H9 (cell line): ENCODE measurements at regions not wholly inside any gene's neighbourhood (a gene's known extent, or its start where the extent isn't known, plus 50 kb on each side); places are given as distances from the start of the nearest gene placed in this dataset.

Source experiments
- DNase-seq: peaks from one replicate; pipeline ENCODE4 v3.0.0-alpha.2; 2017
- H2AFZ ChIP-seq: one replicate; pipeline ENCODE4 v1.6.1; 2013; ENCODE audit warnings: mild to moderate bottlenecking, low read length, control low read depth, moderate library complexity
- H2AK5ac ChIP-seq: 2 replicates; pipeline ENCODE4 v1.6.1; 2013; ENCODE audit warnings: low read length, control low read depth, mixed read lengths; ENCODE audit not compliant: insufficient read length
- H2BK120ac ChIP-seq: one replicate; pipeline ENCODE4 v1.6.1; 2013; ENCODE audit warnings: low read depth, mild to moderate bottlenecking, low read length, control low read depth, inconsistent platforms; ENCODE audit not compliant: poor library complexity, severe bottlenecking
- H2BK12ac ChIP-seq: 2 replicates; pipeline ENCODE4 v1.6.1; 2013; ENCODE audit warnings: low read length, control low read depth, mixed read lengths, low read depth; ENCODE audit not compliant: insufficient read length
- H2BK15ac ChIP-seq: 2 replicates; pipeline ENCODE4 v1.6.1; 2013; ENCODE audit warnings: low read depth, low read length, control low read depth
- H2BK20ac ChIP-seq: one replicate; pipeline ENCODE4 v1.6.1; 2013; ENCODE audit warnings: low read depth, mild to moderate bottlenecking, low read length, control low read depth, inconsistent platforms; ENCODE audit not compliant: poor library complexity, severe bottlenecking
- H2BK5ac ChIP-seq: 2 replicates; pipeline ENCODE4 v1.6.1; 2013; ENCODE audit warnings: low read length, control low read depth, mixed read lengths; ENCODE audit not compliant: insufficient read length
- H3K14ac ChIP-seq: 2 replicates; pipeline ENCODE4 v1.6.1; 2013; ENCODE audit warnings: low read length, control low read depth; ENCODE audit not compliant: insufficient read depth
- H3K18ac ChIP-seq: 2 replicates; pipeline ENCODE4 v1.6.1; 2013; ENCODE audit warnings: low read depth, mild to moderate bottlenecking, mixed read lengths, low read length, control low read depth; ENCODE audit not compliant: insufficient read length
- H3K23ac ChIP-seq: 2 replicates; pipeline ENCODE4 v1.6.1; 2013; ENCODE audit warnings: low read length, control low read depth, mixed read lengths, low read depth; ENCODE audit not compliant: insufficient read length
- H3K23me2 ChIP-seq: 2 replicates; pipeline ENCODE4 v1.6.1; 2013; ENCODE audit warnings: low read depth, mild to moderate bottlenecking, mixed read lengths, low read length, control low read depth; ENCODE audit not compliant: insufficient read length, poor library complexity, severe bottlenecking
- H3K27ac ChIP-seq: 2 replicates; pipeline ENCODE4 v1.5.1; 2013; ENCODE audit warnings: low read length, control low read depth, mixed read lengths, low read depth; ENCODE audit not compliant: insufficient read length
- H3K27me3 ChIP-seq: 2 replicates; pipeline ENCODE4 v1.6.1; 2013; ENCODE audit warnings: low read length, control low read depth, inconsistent platforms; ENCODE audit not compliant: insufficient read depth
- H3K4ac ChIP-seq: 2 replicates; pipeline ENCODE4 v1.6.1; 2013; ENCODE audit warnings: low read depth, mild to moderate bottlenecking, control low read depth, inconsistent platforms, low read length, moderate library complexity
- H3K4me1 ChIP-seq: 2 replicates; pipeline ENCODE4 v1.6.1; 2013; ENCODE audit warnings: low read length, control low read depth, inconsistent platforms; ENCODE audit not compliant: insufficient read depth
- H3K4me2 ChIP-seq: 2 replicates; pipeline ENCODE4 v1.6.1; 2013; ENCODE audit warnings: low read length, control low read depth, mixed read lengths; ENCODE audit not compliant: insufficient read length, insufficient read depth
- H3K56ac ChIP-seq: 2 replicates; pipeline ENCODE4 v1.6.1; 2013; ENCODE audit warnings: low read depth, mild to moderate bottlenecking, mixed read lengths, low read length, control low read depth; ENCODE audit not compliant: insufficient read length
- H3K79me1 ChIP-seq: 2 replicates; pipeline ENCODE4 v1.6.1; 2013; ENCODE audit warnings: low read depth, mild to moderate bottlenecking, moderate library complexity, low read length, control low read depth, inconsistent platforms; ENCODE audit not compliant: insufficient read depth, poor library complexity, severe bottlenecking
- H3K79me2 ChIP-seq: 2 replicates; pipeline ENCODE4 v1.6.1; 2013; ENCODE audit warnings: low read length, control low read depth, inconsistent platforms; ENCODE audit not compliant: insufficient read depth
- H3K9ac ChIP-seq: 2 replicates; pipeline ENCODE4 v1.6.1; 2013; ENCODE audit warnings: low read length, control low read depth, mixed read lengths; ENCODE audit not compliant: insufficient read length; ENCODE audit errors: extremely low read depth
- H3K9me3 ChIP-seq: one replicate; pipeline ENCODE4 v1.6.1; 2013; ENCODE audit warnings: low read depth, low read length, inconsistent platforms; ENCODE audit not compliant: control insufficient read depth
- H3T11ph ChIP-seq: one replicate; pipeline ENCODE4 v1.6.1; 2013; ENCODE audit warnings: mild to moderate bottlenecking, low read length, control low read depth, inconsistent platforms
- H4K20me1 ChIP-seq: one replicate; pipeline ENCODE4 v1.6.1; 2013; ENCODE audit not compliant: control insufficient read depth, insufficient read length, insufficient read depth
- H4K5ac ChIP-seq: 2 replicates; pipeline ENCODE4 v1.6.1; 2013; ENCODE audit warnings: low read depth, mild to moderate bottlenecking, mixed read lengths, low read length, control low read depth; ENCODE audit not compliant: insufficient read length
- H4K8ac ChIP-seq: replicated peaks from 2 replicates; pipeline ENCODE4 v1.6.1; 2013; ENCODE audit warnings: low read length, control low read depth, mixed read lengths, low read depth; ENCODE audit not compliant: insufficient read length
- H4K91ac ChIP-seq: 2 replicates; pipeline ENCODE4 v1.6.1; 2013; ENCODE audit warnings: low read depth, mild to moderate bottlenecking, moderate library complexity, mixed read lengths, low read length, control low read depth; ENCODE audit not compliant: insufficient read length
- H3K27ac Mint-ChIP-seq, 3 experiments: 2 replicates in 2 of 3; 3 replicates in 1 of 3; pipeline ENCODE4 v1.8.0; 2020 to 2021; ENCODE audit warnings: mixed read lengths in 3 of 3, mild to moderate bottlenecking in 1 of 3, moderate library complexity in 1 of 3
- H3K27me3 Mint-ChIP-seq: 2 replicates; pipeline ENCODE4 v1.8.0; 2021; ENCODE audit warnings: low read depth, mild to moderate bottlenecking, moderate library complexity, mixed read lengths
- H3K36me3 Mint-ChIP-seq, 3 experiments: 2 replicates in 2 of 3; 3 replicates in 1 of 3; pipeline ENCODE4 v1.8.0; 2020 to 2021; ENCODE audit warnings: low read depth in 3 of 3, mixed read lengths in 3 of 3; ENCODE audit not compliant: insufficient read depth in 1 of 3
- H3K4me1 Mint-ChIP-seq, 2 experiments: 2 replicates each; pipeline ENCODE4 v1.8.0; 2020; ENCODE audit warnings: mixed read lengths in 2 of 2
- H3K4me3 Mint-ChIP-seq, 2 experiments: 2 replicates in 1 of 2; 3 replicates in 1 of 2; pipeline ENCODE4 v1.8.0; 2020 to 2021; ENCODE audit warnings: mild to moderate bottlenecking in 2 of 2, mixed read lengths in 2 of 2, moderate library complexity in 1 of 2
- H3K9me3 Mint-ChIP-seq, 2 experiments: 2 replicates in 1 of 2; 3 replicates in 1 of 2; pipeline ENCODE4 v1.8.0; 2020; ENCODE audit warnings: mild to moderate bottlenecking in 2 of 2, mixed read lengths in 2 of 2, moderate library complexity in 1 of 2
- TF ChIP-seq, protein P1 (sequence below): fragments of 200-600 bp; sonication (generic); conservative IDR thresholded peaks from 3 replicates; pipeline ENCODE4 v1.8.0; 2021; ENCODE audit warnings: antibody characterized with exemption, mild to moderate bottlenecking

DNA sequence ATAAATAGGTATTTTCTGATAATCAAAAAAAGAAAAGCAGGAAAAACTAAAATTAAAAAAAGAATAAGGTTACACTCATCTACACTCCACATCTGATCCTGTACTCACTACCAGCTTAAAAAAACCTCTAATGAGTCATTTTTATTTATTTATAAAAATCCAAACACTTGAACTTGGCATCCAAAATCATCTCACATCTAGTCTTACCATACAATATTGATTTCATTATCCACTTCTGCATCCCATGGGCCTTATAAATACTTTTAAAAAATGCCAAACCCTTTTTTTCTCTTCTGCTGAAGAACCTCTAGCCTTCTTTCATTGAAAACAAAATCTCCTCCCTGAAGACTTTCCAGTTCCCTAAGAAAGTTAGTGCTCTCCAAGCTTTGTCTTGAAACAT, 109.7 kb downstream of the TMTC3 start:
- no peak overlapping the region for H3K4me2 ChIP-seq
- no peak overlapping the region for H2BK15ac ChIP-seq
- H3K79me1 ChIP-seq = no peaks in the 10 kb centered on the region
- no peak for DNase-seq
- H3K4me3 Mint-ChIP-seq = no peak overlapping the region
- no peaks in the 10 kb centered on the region for H3K27me3 Mint-ChIP-seq
- no peaks in the 10 kb centered on the region for H3K4me1 ChIP-seq
- no peak overlapping the region for H3K27ac Mint-ChIP-seq
- no peaks in the 10 kb centered on the region for H3K9me3 ChIP-seq
- no peak overlapping the region for H2BK20ac ChIP-seq
- no peak overlapping the region for H2AFZ ChIP-seq
- H4K20me1 ChIP-seq = no peaks in the 10 kb centered on the region
- H3K4me1 Mint-ChIP-seq = peaks cover 0 to 2% of the 10 kb centered on the region in 2 experiments; a peak in 1 of 4 replicates
- no peak overlapping the region for H3K4ac ChIP-seq
- no peak overlapping the region for H3T11ph ChIP-seq
- H3K23ac ChIP-seq = no peak overlapping the region
- H4K8ac ChIP-seq = no peak overlapping the region
- no peak overlapping the region for H3K27ac ChIP-seq
- TF ChIP-seq, protein P1, sequence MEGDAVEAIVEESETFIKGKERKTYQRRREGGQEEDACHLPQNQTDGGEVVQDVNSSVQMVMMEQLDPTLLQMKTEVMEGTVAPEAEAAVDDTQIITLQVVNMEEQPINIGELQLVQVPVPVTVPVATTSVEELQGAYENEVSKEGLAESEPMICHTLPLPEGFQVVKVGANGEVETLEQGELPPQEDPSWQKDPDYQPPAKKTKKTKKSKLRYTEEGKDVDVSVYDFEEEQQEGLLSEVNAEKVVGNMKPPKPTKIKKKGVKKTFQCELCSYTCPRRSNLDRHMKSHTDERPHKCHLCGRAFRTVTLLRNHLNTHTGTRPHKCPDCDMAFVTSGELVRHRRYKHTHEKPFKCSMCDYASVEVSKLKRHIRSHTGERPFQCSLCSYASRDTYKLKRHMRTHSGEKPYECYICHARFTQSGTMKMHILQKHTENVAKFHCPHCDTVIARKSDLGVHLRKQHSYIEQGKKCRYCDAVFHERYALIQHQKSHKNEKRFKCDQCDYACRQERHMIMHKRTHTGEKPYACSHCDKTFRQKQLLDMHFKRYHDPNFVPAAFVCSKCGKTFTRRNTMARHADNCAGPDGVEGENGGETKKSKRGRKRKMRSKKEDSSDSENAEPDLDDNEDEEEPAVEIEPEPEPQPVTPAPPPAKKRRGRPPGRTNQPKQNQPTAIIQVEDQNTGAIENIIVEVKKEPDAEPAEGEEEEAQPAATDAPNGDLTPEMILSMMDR = no peak
- H3K56ac ChIP-seq = no peak overlapping the region
- H2BK12ac ChIP-seq = no peak overlapping the region
- H3K36me3 Mint-ChIP-seq = no peaks in the 10 kb centered on the region
- no peaks in the 10 kb centered on the region for H3K27me3 ChIP-seq
- no peaks in the 10 kb centered on the region for H3K23me2 ChIP-seq
- no peak overlapping the region for H4K5ac ChIP-seq
- H3K9ac ChIP-seq = no peak overlapping the region
- H3K79me2 ChIP-seq = no peaks in the 10 kb centered on the region
- H3K14ac ChIP-seq = no peak overlapping the region
- H4K91ac ChIP-seq = no peak overlapping the region
- no peak overlapping the region for H2BK120ac ChIP-seq
- no peaks in the 10 kb centered on the region for H3K9me3 Mint-ChIP-seq
- H3K18ac ChIP-seq = no peak overlapping the region
- no peak overlapping the region for H2AK5ac ChIP-seq
- no peak overlapping the region for H2BK5ac ChIP-seq
